GM21447 (cell line): ENCODE measurements at regions not wholly inside any gene's neighbourhood (a gene's known extent, or its start where the extent isn't known, plus 50 kb on each side); places are given as distances from the start of the nearest gene placed in this dataset.
"Not testable (repeated sequence)": the region's sequence is repeated elsewhere in the genome, so short reads cannot be mapped to it uniquely, and the experiment has no call there.

Source experiments
- ATAC-seq: cut with Tn5 transposase; IDR thresholded peaks from one replicate; pipeline ENCODE4 v1.9.1; 2021; ENCODE audit not compliant: unreplicated experiment

- ATAC-seq: peak; percentile 63
These were observed 1265.8 kb downstream of the RPIA start for GRCh38 chr2:89957236-89957635.

GRCh38 chr2:89959729-89960378 lies 1268.4 kb downstream of the RPIA start:
- not testable (repeated sequence) for ATAC-seq

- not testable (repeated sequence) for ATAC-seq
These were observed 1269.1 kb downstream of the RPIA start for GRCh38 chr2:89960570-89960969.

- ATAC-seq: not testable (repeated sequence)
These were observed 1277.1 kb downstream of the RPIA start for GRCh38 chr2:89968567-89968966.

GRCh38 chr2:89969190-89969589 lies 1277.7 kb downstream of the RPIA start:
- not testable (repeated sequence) for ATAC-seq

- not testable (repeated sequence) for ATAC-seq
These were observed 1282.4 kb downstream of the RPIA start for GRCh38 chr2:89973849-89974248.

- ATAC-seq: not testable (repeated sequence)
These were observed 1288.5 kb downstream of the RPIA start for GRCh38 chr2:89979826-89980537.

- not testable (repeated sequence) for ATAC-seq
These were observed 1290.8 kb downstream of the RPIA start for GRCh38 chr2:89982246-89982645.

- not testable (repeated sequence) for ATAC-seq
These were observed 1294.2 kb downstream of the RPIA start for GRCh38 chr2:89985650-89986049.

- not testable (repeated sequence) for ATAC-seq
These were observed 1295.1 kb downstream of the RPIA start for GRCh38 chr2:89986532-89986931.

- not testable (repeated sequence) for ATAC-seq
These were observed 1305.3 kb downstream of the RPIA start for GRCh38 chr2:89996779-89997178.

GRCh38 chr2:90004553-90004952 lies 1313.1 kb downstream of the RPIA start:
- ATAC-seq: not testable (repeated sequence)

GRCh38 chr2:90010442-90011100 lies 1319.1 kb downstream of the RPIA start:
- ATAC-seq: not testable (repeated sequence)

- ATAC-seq: not testable (repeated sequence)
These were observed 1319.6 kb downstream of the RPIA start for GRCh38 chr2:90011101-90011443.

GRCh38 chr2:90019908-90020307 lies 1328.4 kb downstream of the RPIA start:
- ATAC-seq: not testable (repeated sequence)

- ATAC-seq: not testable (repeated sequence)
These were observed 1329.8 kb downstream of the RPIA start for GRCh38 chr2:90021234-90021633.

GRCh38 chr2:90027231-90027643 lies 1335.8 kb downstream of the RPIA start:
- not testable (repeated sequence) for ATAC-seq

- not testable (repeated sequence) for ATAC-seq
These were observed 1337.1 kb downstream of the RPIA start for GRCh38 chr2:90028381-90029079.

- not testable (repeated sequence) for ATAC-seq
These were observed 1337.6 kb downstream of the RPIA start for GRCh38 chr2:90029080-90029428.

- ATAC-seq: not testable (repeated sequence)
These were observed 1340.8 kb downstream of the RPIA start for GRCh38 chr2:90032269-90032668.

GRCh38 chr2:90036335-90036734 lies 1344.9 kb downstream of the RPIA start:
- ATAC-seq: not testable (repeated sequence)
